ENCODE measurements at regions not wholly inside any gene's neighbourhood (a gene's known extent, or its start where the extent isn't known, plus 50 kb on each side); places are given as distances from the start of the nearest gene placed in this dataset.

- TF ChIP-seq CTCF (IDR thresholded peaks at IDR 0.05; ENCODE audit: borderline replicate concordance, extremely low read depth, low read length, poor library complexity, severe bottlenecking) (no peak), EZH2 (IDR thresholded peaks at IDR 0.05; ENCODE audit: borderline replicate concordance, low read depth, low read length, severe bottlenecking) (no peak)
Observed at GRCh38 chr3:176919836-176920765, 277.2 kb downstream of the TBL1XR1 start.
